H9 (cell line): ENCODE measurements at regions not wholly inside any gene's neighbourhood (a gene's known extent, or its start where the extent isn't known, plus 50 kb on each side); places are given as distances from the start of the nearest gene placed in this dataset.

Source experiments
- DNase-seq: peaks from one replicate; pipeline ENCODE4 v3.0.0-alpha.2; 2017
- H2AFZ ChIP-seq: one replicate; pipeline ENCODE4 v1.6.1; 2013; ENCODE audit warnings: mild to moderate bottlenecking, low read length, control low read depth, moderate library complexity
- H2AK5ac ChIP-seq: 2 replicates; pipeline ENCODE4 v1.6.1; 2013; ENCODE audit warnings: low read length, control low read depth, mixed read lengths; ENCODE audit not compliant: insufficient read length
- H2BK120ac ChIP-seq: one replicate; pipeline ENCODE4 v1.6.1; 2013; ENCODE audit warnings: low read depth, mild to moderate bottlenecking, low read length, control low read depth, inconsistent platforms; ENCODE audit not compliant: poor library complexity, severe bottlenecking
- H2BK12ac ChIP-seq: 2 replicates; pipeline ENCODE4 v1.6.1; 2013; ENCODE audit warnings: low read length, control low read depth, mixed read lengths, low read depth; ENCODE audit not compliant: insufficient read length
- H2BK15ac ChIP-seq: 2 replicates; pipeline ENCODE4 v1.6.1; 2013; ENCODE audit warnings: low read depth, low read length, control low read depth
- H2BK20ac ChIP-seq: one replicate; pipeline ENCODE4 v1.6.1; 2013; ENCODE audit warnings: low read depth, mild to moderate bottlenecking, low read length, control low read depth, inconsistent platforms; ENCODE audit not compliant: poor library complexity, severe bottlenecking
- H2BK5ac ChIP-seq: 2 replicates; pipeline ENCODE4 v1.6.1; 2013; ENCODE audit warnings: low read length, control low read depth, mixed read lengths; ENCODE audit not compliant: insufficient read length
- H3K14ac ChIP-seq: 2 replicates; pipeline ENCODE4 v1.6.1; 2013; ENCODE audit warnings: low read length, control low read depth; ENCODE audit not compliant: insufficient read depth
- H3K18ac ChIP-seq: 2 replicates; pipeline ENCODE4 v1.6.1; 2013; ENCODE audit warnings: low read depth, mild to moderate bottlenecking, mixed read lengths, low read length, control low read depth; ENCODE audit not compliant: insufficient read length
- H3K23ac ChIP-seq: 2 replicates; pipeline ENCODE4 v1.6.1; 2013; ENCODE audit warnings: low read length, control low read depth, mixed read lengths, low read depth; ENCODE audit not compliant: insufficient read length
- H3K23me2 ChIP-seq: 2 replicates; pipeline ENCODE4 v1.6.1; 2013; ENCODE audit warnings: low read depth, mild to moderate bottlenecking, mixed read lengths, low read length, control low read depth; ENCODE audit not compliant: insufficient read length, poor library complexity, severe bottlenecking
- H3K27ac ChIP-seq: 2 replicates; pipeline ENCODE4 v1.5.1; 2013; ENCODE audit warnings: low read length, control low read depth, mixed read lengths, low read depth; ENCODE audit not compliant: insufficient read length
- H3K27me3 ChIP-seq: 2 replicates; pipeline ENCODE4 v1.6.1; 2013; ENCODE audit warnings: low read length, control low read depth, inconsistent platforms; ENCODE audit not compliant: insufficient read depth
- H3K4ac ChIP-seq: 2 replicates; pipeline ENCODE4 v1.6.1; 2013; ENCODE audit warnings: low read depth, mild to moderate bottlenecking, control low read depth, inconsistent platforms, low read length, moderate library complexity
- H3K4me1 ChIP-seq: 2 replicates; pipeline ENCODE4 v1.6.1; 2013; ENCODE audit warnings: low read length, control low read depth, inconsistent platforms; ENCODE audit not compliant: insufficient read depth
- H3K4me2 ChIP-seq: 2 replicates; pipeline ENCODE4 v1.6.1; 2013; ENCODE audit warnings: low read length, control low read depth, mixed read lengths; ENCODE audit not compliant: insufficient read length, insufficient read depth
- H3K56ac ChIP-seq: 2 replicates; pipeline ENCODE4 v1.6.1; 2013; ENCODE audit warnings: low read depth, mild to moderate bottlenecking, mixed read lengths, low read length, control low read depth; ENCODE audit not compliant: insufficient read length
- H3K79me1 ChIP-seq: 2 replicates; pipeline ENCODE4 v1.6.1; 2013; ENCODE audit warnings: low read depth, mild to moderate bottlenecking, moderate library complexity, low read length, control low read depth, inconsistent platforms; ENCODE audit not compliant: insufficient read depth, poor library complexity, severe bottlenecking
- H3K79me2 ChIP-seq: 2 replicates; pipeline ENCODE4 v1.6.1; 2013; ENCODE audit warnings: low read length, control low read depth, inconsistent platforms; ENCODE audit not compliant: insufficient read depth
- H3K9ac ChIP-seq: 2 replicates; pipeline ENCODE4 v1.6.1; 2013; ENCODE audit warnings: low read length, control low read depth, mixed read lengths; ENCODE audit not compliant: insufficient read length; ENCODE audit errors: extremely low read depth
- H3K9me3 ChIP-seq: one replicate; pipeline ENCODE4 v1.6.1; 2013; ENCODE audit warnings: low read depth, low read length, inconsistent platforms; ENCODE audit not compliant: control insufficient read depth
- H3T11ph ChIP-seq: one replicate; pipeline ENCODE4 v1.6.1; 2013; ENCODE audit warnings: mild to moderate bottlenecking, low read length, control low read depth, inconsistent platforms
- H4K20me1 ChIP-seq: one replicate; pipeline ENCODE4 v1.6.1; 2013; ENCODE audit not compliant: control insufficient read depth, insufficient read length, insufficient read depth
- H4K5ac ChIP-seq: 2 replicates; pipeline ENCODE4 v1.6.1; 2013; ENCODE audit warnings: low read depth, mild to moderate bottlenecking, mixed read lengths, low read length, control low read depth; ENCODE audit not compliant: insufficient read length
- H4K8ac ChIP-seq: replicated peaks from 2 replicates; pipeline ENCODE4 v1.6.1; 2013; ENCODE audit warnings: low read length, control low read depth, mixed read lengths, low read depth; ENCODE audit not compliant: insufficient read length
- H4K91ac ChIP-seq: 2 replicates; pipeline ENCODE4 v1.6.1; 2013; ENCODE audit warnings: low read depth, mild to moderate bottlenecking, moderate library complexity, mixed read lengths, low read length, control low read depth; ENCODE audit not compliant: insufficient read length
- H3K27ac Mint-ChIP-seq, 3 experiments: 2 replicates in 2 of 3; 3 replicates in 1 of 3; pipeline ENCODE4 v1.8.0; 2020 to 2021; ENCODE audit warnings: mixed read lengths in 3 of 3, mild to moderate bottlenecking in 1 of 3, moderate library complexity in 1 of 3
- H3K27me3 Mint-ChIP-seq: 2 replicates; pipeline ENCODE4 v1.8.0; 2021; ENCODE audit warnings: low read depth, mild to moderate bottlenecking, moderate library complexity, mixed read lengths
- H3K36me3 Mint-ChIP-seq, 3 experiments: 2 replicates in 2 of 3; 3 replicates in 1 of 3; pipeline ENCODE4 v1.8.0; 2020 to 2021; ENCODE audit warnings: low read depth in 3 of 3, mixed read lengths in 3 of 3; ENCODE audit not compliant: insufficient read depth in 1 of 3
- H3K4me1 Mint-ChIP-seq, 2 experiments: 2 replicates each; pipeline ENCODE4 v1.8.0; 2020; ENCODE audit warnings: mixed read lengths in 2 of 2
- H3K4me3 Mint-ChIP-seq, 2 experiments: 2 replicates in 1 of 2; 3 replicates in 1 of 2; pipeline ENCODE4 v1.8.0; 2020 to 2021; ENCODE audit warnings: mild to moderate bottlenecking in 2 of 2, mixed read lengths in 2 of 2, moderate library complexity in 1 of 2
- H3K9me3 Mint-ChIP-seq, 2 experiments: 2 replicates in 1 of 2; 3 replicates in 1 of 2; pipeline ENCODE4 v1.8.0; 2020; ENCODE audit warnings: mild to moderate bottlenecking in 2 of 2, mixed read lengths in 2 of 2, moderate library complexity in 1 of 2
- CTCF ChIP-seq: fragments of 200-600 bp; sonication (generic); conservative IDR thresholded peaks from 3 replicates; pipeline ENCODE4 v1.8.0; 2021; ENCODE audit warnings: antibody characterized with exemption, mild to moderate bottlenecking
- WGBS: extraction: QIAGEN DNeasy Blood & Tissue Kit; methylation state at CpG from one replicate; pipeline ENCODE4 v1.1.7; 2013; ENCODE audit warnings: missing lambda C conversion rate, low lambda C conversion rate, mixed read lengths; ENCODE audit not compliant: insufficient read length; ENCODE audit errors: extremely low coverage; 5-methylcytosine and 5-hydroxymethylcytosine counted together

DNA sequence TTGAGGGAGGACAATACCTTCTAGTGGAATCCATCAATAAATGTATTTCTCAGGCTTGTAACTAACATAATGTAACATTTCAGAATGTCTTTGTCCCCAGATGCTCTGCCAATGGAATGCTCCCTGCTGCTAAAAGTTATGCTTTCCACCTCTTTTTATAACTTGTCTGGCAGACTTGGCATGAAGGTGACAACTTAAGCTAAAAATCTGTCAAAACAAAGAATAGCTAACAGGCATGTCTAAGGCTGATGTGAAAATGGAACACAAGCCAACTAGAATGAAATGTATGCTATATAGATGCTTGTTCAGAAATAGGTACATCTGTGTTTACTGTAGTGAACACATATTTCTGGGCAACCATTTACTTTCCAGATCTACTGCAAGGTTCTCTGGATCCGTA, 467.9 kb downstream of the MRPL39 start:
- Mint-ChIP-seq H3K27me3 (peaks cover 5% of the 10 kb centered on the region; the same call in 1 of the 2 replicates), H3K4me1 (no peaks in the 10 kb centered on the region), H3K36me3 (no peaks in the 10 kb centered on the region), H3K9me3 (peaks cover 39% of the 10 kb centered on the region in 2 experiments), H3K27ac (no peak overlapping the region), H3K4me3 (no peak overlapping the region)
- no peaks in the 10 kb centered on the region for H4K20me1 ChIP-seq
- no peak overlapping the region for H3K9ac ChIP-seq
- no peaks in the 10 kb centered on the region for H3K23me2 ChIP-seq
- no peak overlapping the region for H3T11ph ChIP-seq
- no peak overlapping the region for H3K56ac ChIP-seq
- H3K4me2 ChIP-seq, result no peak overlapping the region
- no peak overlapping the region for H4K91ac ChIP-seq
- H3K79me2 ChIP-seq, result no peaks in the 10 kb centered on the region
- TF ChIP-seq CTCF, result no peak
- no peaks in the 10 kb centered on the region for H3K27me3 ChIP-seq
- H3K27ac ChIP-seq, result no peak overlapping the region
- no peak overlapping the region for H2BK5ac ChIP-seq
- H2AFZ ChIP-seq, result no peak overlapping the region
- no peak overlapping the region for H2BK15ac ChIP-seq
- no peak overlapping the region for H4K5ac ChIP-seq
- no peak overlapping the region for H2AK5ac ChIP-seq
- DNase-seq, result no peak
- H3K18ac ChIP-seq, result no peak overlapping the region
- H2BK12ac ChIP-seq, result no peak overlapping the region
- H3K4me1 ChIP-seq, result no peaks in the 10 kb centered on the region
- no peak overlapping the region for H3K14ac ChIP-seq
- no peak overlapping the region for H2BK20ac ChIP-seq
- no peak overlapping the region for H3K4ac ChIP-seq
- H3K79me1 ChIP-seq, result no peaks in the 10 kb centered on the region
- H3K9me3 ChIP-seq, result no peaks in the 10 kb centered on the region
- no CpG with 5 or more reads among the region's 1 CpG for WGBS
- H4K8ac ChIP-seq, result no peak overlapping the region
- no peak overlapping the region for H2BK120ac ChIP-seq
- no peak overlapping the region for H3K23ac ChIP-seq
